NOMO-1 treated with DMSO at 0.1 percent for 48 hours (cell line): ENCODE measurements at regions not wholly inside any gene's neighbourhood (a gene's known extent, or its start where the extent isn't known, plus 50 kb on each side); places are given as distances from the start of the nearest gene placed in this dataset.

Experiments
- DNase-seq: peaks from one replicate; lab custom pipeline; 2025; ENCODE audit not compliant: unreplicated experiment; lab: John Stamatoyannopoulos, UW

DNA sequence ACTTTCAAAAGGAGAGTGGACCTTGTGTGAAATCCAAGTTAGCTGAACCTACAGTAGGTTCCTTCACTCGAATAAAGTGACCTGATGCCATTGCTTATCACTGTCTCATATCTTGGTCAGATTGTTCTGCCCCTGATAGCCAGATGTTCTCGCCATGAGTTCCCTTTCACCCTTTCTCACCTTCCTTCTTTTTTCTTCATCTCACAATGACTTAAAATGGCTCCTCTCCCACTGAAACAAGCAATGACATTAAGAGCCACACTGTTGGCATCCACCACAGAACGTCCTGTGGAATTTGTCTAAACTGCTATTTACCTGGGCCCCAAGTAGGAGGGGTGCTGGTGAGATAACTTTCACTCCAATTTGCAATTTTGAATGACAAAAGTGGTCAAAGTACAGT is 227.6 kb upstream of the PPP1R2C start:
- no peak for DNase-seq

GRCh38 chrX:43008356-43008755 is 230.4 kb upstream of the PPP1R2C start:
- DNase-seq: no peak

DNA sequence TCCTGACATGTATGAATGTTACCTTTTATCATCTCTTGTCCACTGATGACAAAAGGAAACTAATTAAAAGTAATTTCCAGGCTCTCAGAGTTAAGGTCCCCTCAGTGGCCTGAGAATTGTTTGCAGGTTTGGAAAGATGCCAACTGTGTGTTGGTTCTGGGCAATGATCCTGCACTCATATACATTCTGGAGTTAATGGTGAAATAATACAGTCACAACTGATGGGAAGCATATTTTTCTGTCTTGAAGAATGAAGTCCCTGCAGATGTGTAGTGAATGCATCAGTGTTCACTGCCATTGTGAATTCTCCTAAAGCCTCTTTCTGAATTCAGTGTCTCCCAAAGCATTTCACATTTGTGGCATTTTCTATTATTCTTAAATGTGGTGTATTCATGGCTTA is 238.1 kb upstream of the PPP1R2C start:
- DNase-seq: no peak

DNA sequence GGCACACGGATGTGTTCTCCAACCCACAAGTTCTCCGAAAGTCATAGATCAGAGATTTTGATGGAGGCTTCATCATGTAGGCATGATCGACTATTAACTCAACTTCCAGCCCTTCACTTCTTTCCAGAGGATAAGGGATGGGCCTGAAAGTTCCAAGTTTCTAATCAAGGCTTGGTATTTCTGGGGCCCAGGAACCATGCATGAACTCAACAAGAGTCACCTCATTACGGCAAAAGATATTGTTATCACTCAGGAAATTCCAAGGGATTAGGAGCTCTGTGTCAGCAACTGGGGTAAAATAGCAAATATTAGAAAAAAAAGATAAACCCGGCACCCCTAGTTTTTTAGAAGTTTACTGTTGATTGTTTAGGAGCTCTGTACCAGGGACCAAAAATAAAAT is 240.1 kb upstream of the PPP1R2C start:
- no peak for DNase-seq

- no peak for DNase-seq
These were observed 241.1 kb upstream of the PPP1R2C start for GRCh38 chrX:43019021-43019420.

- no peak for DNase-seq
These were observed 247.9 kb upstream of the PPP1R2C start for GRCh38 chrX:43025806-43026315.

DNA sequence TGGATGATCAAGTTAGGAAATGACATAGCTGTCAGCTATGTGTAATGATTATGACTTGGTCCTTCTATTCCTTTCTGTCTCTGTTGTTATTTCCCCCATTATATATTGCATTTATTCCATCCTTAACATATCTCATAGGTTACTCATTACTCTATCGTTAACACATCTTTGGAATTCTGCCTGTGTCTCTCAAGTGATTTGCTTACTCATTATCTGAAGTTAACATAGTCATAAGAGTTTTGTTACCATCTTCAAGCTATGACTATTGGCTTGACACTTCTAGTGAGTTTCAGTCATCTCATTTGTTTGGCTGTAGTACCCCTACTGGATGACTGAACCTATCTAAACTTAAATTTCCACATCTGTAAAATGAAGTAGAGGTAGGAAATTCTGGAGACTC is 286.1 kb upstream of the PPP1R2C start:
- no peak for DNase-seq

GRCh38 chrX:43065978-43066377 is 288.0 kb upstream of the PPP1R2C start:
- DNase-seq: no peak

DNA sequence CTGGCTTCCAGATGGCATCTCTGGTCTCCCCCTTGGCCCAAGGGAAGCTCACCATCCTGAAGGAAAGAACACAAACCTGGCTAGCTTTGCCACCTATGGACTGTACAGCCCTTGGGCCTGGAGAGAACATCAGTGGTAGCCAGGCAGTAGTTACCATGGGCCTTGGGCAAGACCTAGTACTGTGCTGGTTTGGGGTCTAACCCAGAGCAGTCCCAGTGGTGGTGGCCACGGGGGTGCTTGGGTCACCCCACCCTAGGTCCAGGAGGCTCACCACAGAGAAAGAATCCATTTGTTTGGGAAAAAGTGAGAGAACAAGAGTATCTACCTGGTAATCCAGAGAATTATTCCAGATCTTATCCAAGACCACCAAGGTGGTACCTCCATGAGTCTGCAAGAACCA is 290.7 kb upstream of the PPP1R2C start:
- no peak for DNase-seq

DNA sequence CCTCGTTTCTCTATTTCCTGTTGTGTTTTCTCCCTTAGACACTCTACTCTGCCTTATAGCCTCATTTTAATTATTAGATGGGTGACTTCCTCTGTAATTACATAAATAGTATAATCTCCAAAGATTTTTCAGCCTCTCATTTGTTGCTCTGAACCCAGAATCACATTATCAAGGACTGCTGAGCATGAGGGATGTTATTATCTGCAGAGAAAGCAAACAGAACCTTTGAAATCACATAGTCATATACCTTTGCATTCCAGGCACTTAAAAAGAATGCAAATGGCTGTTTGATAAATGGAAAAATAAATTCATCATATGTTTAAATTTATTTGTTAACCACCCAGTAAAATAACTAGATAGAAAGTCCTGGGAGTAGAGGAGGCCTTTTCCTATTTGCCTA is 305.1 kb upstream of the PPP1R2C start:
- DNase-seq: no peak

DNA sequence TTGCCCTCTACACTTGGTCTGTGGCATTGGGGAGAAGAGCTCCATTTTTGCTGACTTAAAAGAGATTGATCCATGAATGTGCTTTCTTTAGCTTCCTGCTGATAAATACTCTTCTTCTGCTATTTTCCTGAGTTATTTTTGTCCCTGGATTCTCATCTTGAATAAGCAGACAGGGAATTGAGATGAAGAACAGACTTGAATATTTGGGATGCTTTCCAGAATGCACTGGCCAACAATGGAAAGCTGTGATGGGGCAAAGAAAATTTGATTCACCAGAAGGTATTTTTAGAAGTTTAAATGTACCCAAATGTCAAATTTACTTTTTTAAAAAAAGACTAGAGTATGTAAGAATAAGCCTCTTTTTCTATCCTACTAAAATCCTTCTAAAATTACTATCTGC is 309.9 kb upstream of the PPP1R2C start:
- no peak for DNase-seq

DNA sequence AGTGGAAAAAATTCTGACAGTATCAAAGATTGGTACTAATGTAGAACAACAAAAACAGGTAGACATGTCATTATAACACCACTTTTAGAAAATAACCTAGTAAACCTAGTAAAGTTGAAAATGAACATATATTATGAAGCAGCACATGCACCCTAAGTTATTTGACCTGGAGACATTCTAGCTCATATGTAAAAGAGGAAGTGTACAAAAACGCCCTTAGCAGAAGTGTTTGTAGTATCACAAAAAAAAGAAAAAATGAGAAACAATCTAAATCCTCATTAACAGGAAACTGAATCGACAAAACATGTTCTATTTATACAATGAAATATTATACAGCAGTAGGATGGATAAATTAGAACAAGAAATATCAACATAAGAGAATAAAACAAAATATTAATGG is 318.9 kb upstream of the PPP1R2C start:
- peak; percentile 21 for DNase-seq

DNA sequence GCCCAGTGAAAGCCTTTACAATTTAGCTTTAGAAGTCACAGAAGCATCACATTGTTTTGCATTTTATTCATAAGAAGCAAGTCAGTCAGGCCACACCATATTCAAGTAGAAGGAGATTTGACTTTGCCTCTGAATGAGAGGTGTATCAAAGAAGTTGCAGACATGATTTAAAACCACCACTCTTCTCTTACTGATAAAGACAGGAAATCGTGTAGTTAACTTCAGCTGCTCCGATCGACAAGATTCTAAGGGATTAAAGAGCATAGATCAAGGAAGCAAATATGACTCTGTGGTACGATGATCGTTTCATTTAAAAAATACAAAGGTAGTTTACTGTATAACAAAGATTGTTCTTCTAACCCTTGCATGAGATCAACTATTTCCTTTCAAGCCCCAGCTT is 328.0 kb upstream of the PPP1R2C start:
- DNase-seq: no peak

GRCh38 chrX:43108828-43109227 is 330.9 kb upstream of the PPP1R2C start:
- no peak for DNase-seq

GRCh38 chrX:43121637-43122036 is 343.7 kb upstream of the PPP1R2C start:
- no peak for DNase-seq

- no peak for DNase-seq
These were observed 361.7 kb upstream of the PPP1R2C start for GRCh38 chrX:43139645-43140044.

DNA sequence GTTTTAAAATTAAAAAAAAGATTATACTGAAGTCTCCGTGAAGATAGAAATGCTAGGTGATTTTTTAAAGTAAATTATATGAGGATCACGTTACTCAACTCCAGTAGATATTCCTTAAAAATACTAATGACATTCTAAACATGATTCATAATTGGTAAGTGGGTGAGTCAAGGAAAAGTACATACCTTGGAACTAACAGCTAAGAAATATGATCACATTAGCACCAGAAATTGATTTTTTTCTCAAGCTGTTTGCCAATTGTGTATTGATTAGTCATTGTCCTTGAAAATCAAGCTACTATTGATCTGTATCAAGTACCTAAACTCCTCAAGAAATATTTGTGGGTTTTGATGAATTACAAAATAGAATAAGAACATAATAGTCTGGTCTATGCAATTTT is 362.6 kb upstream of the PPP1R2C start:
- no peak for DNase-seq

DNA sequence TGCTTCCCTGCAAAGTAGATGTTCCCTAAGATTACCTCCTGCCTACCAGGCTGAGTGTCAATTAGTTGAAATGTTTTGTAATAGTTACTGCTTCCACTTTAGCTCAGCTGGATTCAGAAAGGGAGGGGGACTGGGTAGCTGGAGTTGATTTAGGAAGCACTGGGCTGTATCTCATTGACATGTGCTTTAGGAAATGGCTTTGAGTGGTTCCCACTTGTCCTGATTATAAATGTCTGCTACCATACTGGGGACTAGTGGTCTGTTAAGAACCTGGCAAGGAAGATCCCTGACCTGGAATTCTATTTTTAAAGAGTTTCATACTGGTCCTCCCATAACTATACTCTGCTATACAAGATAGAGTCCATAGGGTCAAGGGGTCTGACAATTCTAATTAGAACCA is 363.9 kb upstream of the PPP1R2C start:
- no peak for DNase-seq

DNA sequence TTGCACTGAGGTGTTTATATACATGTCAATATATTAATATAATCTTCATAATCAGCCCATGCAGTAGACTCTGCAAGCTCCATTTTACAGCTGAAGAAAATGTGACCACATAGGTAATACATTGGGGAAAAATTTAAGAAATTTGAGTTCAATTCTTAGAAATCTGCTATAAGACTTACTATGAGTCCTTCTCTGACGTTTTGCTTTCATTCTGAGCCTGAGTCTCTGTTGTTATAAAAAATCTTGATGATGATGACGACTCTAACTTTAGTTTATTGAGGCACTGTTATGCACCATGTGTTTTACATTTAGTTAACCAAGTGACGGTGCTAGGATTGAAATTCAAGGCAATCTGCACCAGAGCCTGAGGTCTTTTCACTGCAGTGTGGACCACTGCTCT is 370.3 kb upstream of the PPP1R2C start:
- no peak for DNase-seq

- no peak for DNase-seq
These were observed 387.5 kb upstream of the PPP1R2C start for GRCh38 chrX:43165343-43165920.

GRCh38 chrX:43166874-43167273 is 388.9 kb upstream of the PPP1R2C start:
- DNase-seq: no peak

GRCh38 chrX:43175434-43175833 is 397.5 kb upstream of the PPP1R2C start:
- DNase-seq: no peak

DNA sequence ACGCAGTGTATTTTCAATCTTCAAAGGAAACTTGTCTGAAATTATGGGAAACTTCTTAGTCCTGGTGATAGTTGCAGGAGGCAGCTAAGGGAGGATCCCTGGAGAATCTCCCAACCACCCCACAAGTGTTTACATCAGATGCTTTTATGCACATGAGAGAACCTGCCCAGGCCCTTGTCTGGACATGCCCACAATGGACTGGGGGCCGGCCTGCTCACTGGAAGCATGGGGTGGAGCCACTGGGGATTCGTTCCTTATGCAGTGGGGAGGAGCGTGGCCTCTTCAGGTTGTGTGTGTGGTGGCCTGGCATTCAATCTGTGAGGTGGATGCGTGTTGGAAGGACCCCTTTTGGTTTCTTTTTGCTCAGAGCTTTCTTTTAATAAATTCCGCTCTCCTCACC is 398.7 kb upstream of the PPP1R2C start:
- DNase-seq: no peak

DNA sequence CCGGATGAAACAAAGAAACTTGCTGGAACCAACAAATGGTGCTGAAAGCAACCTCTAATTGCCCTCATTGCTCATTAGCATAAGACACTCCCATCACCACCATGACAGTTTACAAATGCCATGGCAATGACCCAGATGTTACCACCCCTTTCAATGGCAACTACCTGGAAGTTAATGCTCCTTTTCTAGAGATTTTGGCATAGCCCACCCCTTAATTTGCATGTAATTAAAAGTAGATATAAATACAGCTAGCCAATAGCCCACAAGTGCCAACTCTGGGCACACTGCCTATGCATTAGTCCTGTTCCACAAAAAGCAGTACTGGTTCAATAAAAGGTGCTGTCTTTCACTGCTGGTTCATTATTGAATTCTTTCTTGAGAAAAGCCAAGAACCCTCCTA is 410.3 kb upstream of the PPP1R2C start:
- no peak for DNase-seq
